ENCODE measurements at regions not wholly inside any gene's neighbourhood (a gene's known extent, or its start where the extent isn't known, plus 50 kb on each side); places are given as distances from the start of the nearest gene placed in this dataset.

- DNase-seq = no peak
- Histone ChIP-seq H3K27me3 (no peaks in the 10 kb centered on the region), H3K27ac (no peak overlapping the region), H3K4me3 (replicated peaks in 1 of 3) (no peak overlapping the region), H3K36me3 (no peaks in the 10 kb centered on the region), H3K4me1 (no peaks in the 10 kb centered on the region), H3K9me3 (no peaks in the 10 kb centered on the region)
- intact Hi-C loops (cut with DNase I) = no loop called here
- 76 to 80% methylated on average over 2 of the region's 2 CpGs for WGBS, 2 donors
- TF ChIP-seq CTCF (IDR thresholded peaks at IDR 0.05) (no peak), POLR2A (IDR thresholded peaks at IDR 0.05) (no peak)
These were observed 332.7 kb downstream of the PRDM5 start for GRCh38 chr4:120589787-120590186.

- TF ChIP-seq POLR2A (IDR thresholded peaks at IDR 0.05) (no peak), CTCF (IDR thresholded peaks at IDR 0.05) (no peak)
- Histone ChIP-seq H3K4me1 (no peaks in the 10 kb centered on the region), H3K9me3 (no peaks in the 10 kb centered on the region), H3K36me3 (no peaks in the 10 kb centered on the region), H3K27me3 (no peaks in the 10 kb centered on the region), H3K4me3 (replicated peaks in 1 of 3) (no peak overlapping the region), H3K27ac (no peak overlapping the region)
- 58 to 64% methylated on average over 2 of the region's 2 CpGs for WGBS, 2 donors
- intact Hi-C loops (cut with DNase I) = no loop called here
- no peak for DNase-seq
These were observed 353.8 kb downstream of the PRDM5 start for GRCh38 chr4:120568731-120569130.

- DNase-seq = no peak
- no peak overlapping the region for H3K4me3 ChIP-seq (replicated peaks in 1 of 3)
- no peaks in the 10 kb centered on the region for H3K4me1 ChIP-seq
- H3K27ac ChIP-seq = no peak overlapping the region
- no peak for TF ChIP-seq POLR2A (IDR thresholded peaks at IDR 0.05)
- no peak for TF ChIP-seq CTCF (IDR thresholded peaks at IDR 0.05)
- 79 to 93% methylated on average over 2 of the region's 2 CpGs for WGBS, 2 donors
- no peaks in the 10 kb centered on the region for H3K9me3 ChIP-seq
- intact Hi-C loops (cut with DNase I) = no loop called here
- H3K36me3 ChIP-seq = no peaks in the 10 kb centered on the region
- H3K27me3 ChIP-seq = no peaks in the 10 kb centered on the region
These were observed 360.9 kb downstream of the PRDM5 start for GRCh38 chr4:120561648-120562047.

- Histone ChIP-seq H3K9me3 (no peaks in the 10 kb centered on the region), H3K36me3 (no peaks in the 10 kb centered on the region), H3K4me1 (no peaks in the 10 kb centered on the region), H3K27me3 (no peaks in the 10 kb centered on the region), H3K4me3 (replicated peaks in 1 of 3) (no peak overlapping the region), H3K27ac (no peak overlapping the region)
- no peak for TF ChIP-seq CTCF (IDR thresholded peaks at IDR 0.05)
- no peak for TF ChIP-seq POLR2A (IDR thresholded peaks at IDR 0.05)
- no peak for DNase-seq
- WGBS, 2 donors = 85 to 88% methylated on average over 2 of the region's 2 CpGs
- intact Hi-C loops (cut with DNase I) = no loop called here
These were observed 365.2 kb downstream of the PRDM5 start for GRCh38 chr4:120557372-120557771.

GRCh38 chr4:120555058-120555457 is 367.5 kb downstream of the PRDM5 start:
- Histone ChIP-seq H3K27ac (no peak overlapping the region), H3K27me3 (no peaks in the 10 kb centered on the region), H3K4me1 (no peaks in the 10 kb centered on the region), H3K9me3 (no peaks in the 10 kb centered on the region), H3K4me3 (replicated peaks in 1 of 3) (no peak overlapping the region), H3K36me3 (no peaks in the 10 kb centered on the region)
- WGBS, 2 donors = 53 to 55% methylated on average over 2 of the region's 2 CpGs
- intact Hi-C loops (cut with DNase I) = no loop called here
- TF ChIP-seq CTCF (IDR thresholded peaks at IDR 0.05) = no peak
- TF ChIP-seq POLR2A (IDR thresholded peaks at IDR 0.05) = no peak
- DNase-seq = no peak
